Activated CD4-positive, alpha-beta T cell treated with anti-CD3 and anti-CD28 coated beads, Interleukin-2, amount 10 ng/mL, durations not matched to agents 7 days and 5 days (primary cell): ENCODE measurements at regions not wholly inside any gene's neighbourhood (a gene's known extent, or its start where the extent isn't known, plus 50 kb on each side); places are given as distances from the start of the nearest gene placed in this dataset.
A peak's percentile ranks its signal among the peaks of the same experiment; 100 is the strongest.
"Not testable (repeated sequence)": the region's sequence is repeated elsewhere in the genome, so short reads cannot be mapped to it uniquely, and the experiment has no call there.

Experiments
- CTCF ChIA-PET: fragments of 350-600 bp; sonication (Branson Sonifier 250); formaldehyde crosslinking; loops from one replicate; lab custom pipeline; 2021; ENCODE audit warnings: antibody characterized with exemption; lab: Charles Lee
- POLR2A ChIA-PET: fragments of 350-600 bp; sonication (Branson Sonifier 250); formaldehyde crosslinking; loops from one replicate; lab custom pipeline; 2021; ENCODE audit warnings: antibody characterized with exemption; lab: Charles Lee
- DNase-seq: peaks from one replicate; pipeline ENCODE4 v3.0.0-alpha.2; 2020
- H3K27ac Mint-ChIP-seq: one replicate; pipeline ENCODE4 v1.8.0; 2021; ENCODE audit warnings: mild to moderate bottlenecking, moderate library complexity, mixed read lengths
- H3K27me3 Mint-ChIP-seq: one replicate; pipeline ENCODE4 v1.8.0; 2021; ENCODE audit warnings: mixed read lengths
- H3K36me3 Mint-ChIP-seq: one replicate; pipeline ENCODE4 v1.8.0; 2021; ENCODE audit warnings: low read depth, mixed read lengths
- H3K4me1 Mint-ChIP-seq: one replicate; pipeline ENCODE4 v1.8.0; 2021; ENCODE audit warnings: mixed read lengths
- H3K4me3 Mint-ChIP-seq: one replicate; pipeline ENCODE4 v1.8.0; 2021; ENCODE audit warnings: mild to moderate bottlenecking, moderate library complexity, mixed read lengths
- H3K9me3 Mint-ChIP-seq: one replicate; pipeline ENCODE4 v1.8.0; 2021; ENCODE audit warnings: mixed read lengths

GRCh38 chr6:15016813-15017212 lies 229.1 kb upstream of the JARID2 start:
- peaks cover 17% of the 10 kb centered on the region for H3K4me1 Mint-ChIP-seq
- no peak for DNase-seq
- H3K27me3 Mint-ChIP-seq, result no peaks in the 10 kb centered on the region
- H3K36me3 Mint-ChIP-seq, result no peaks in the 10 kb centered on the region
- no peak overlapping the region for H3K27ac Mint-ChIP-seq
- POLR2A ChIA-PET, result no interaction called here
- H3K9me3 Mint-ChIP-seq, result peaks cover 6% of the 10 kb centered on the region
- CTCF ChIA-PET, result no interaction called here
- no peak overlapping the region for H3K4me3 Mint-ChIP-seq

GRCh38 chr6:15017261-15017660 lies 228.6 kb upstream of the JARID2 start:
- ChIA-PET POLR2A (no interaction called here), CTCF (no interaction called here)
- Mint-ChIP-seq H3K27me3 (no peaks in the 10 kb centered on the region), H3K4me3 (no peak overlapping the region), H3K4me1 (peaks cover 21% of the 10 kb centered on the region), H3K36me3 (no peaks in the 10 kb centered on the region), H3K27ac (no peak overlapping the region), H3K9me3 (peaks cover 6% of the 10 kb centered on the region)
- peak; percentile 9 for DNase-seq

GRCh38 chr6:15017803-15018202 lies 228.1 kb upstream of the JARID2 start:
- H3K4me1 Mint-ChIP-seq, result peaks cover 21% of the 10 kb centered on the region

GRCh38 chr6:15020119-15020770 lies 225.6 kb upstream of the JARID2 start:
- ChIA-PET CTCF (interaction anchor here (0.8 to 1.0 kb wide), 2 partner anchors 10 to 31 kb away, joined by 3 to 4 read pairs; no protein-coding TSS in a partner anchor), POLR2A (no interaction called here)
- H3K9me3 Mint-ChIP-seq, result peaks cover 6% of the 10 kb centered on the region
- H3K27ac Mint-ChIP-seq, result no peak overlapping the region
- no peak for DNase-seq
- no peaks in the 10 kb centered on the region for H3K36me3 Mint-ChIP-seq
- no peak overlapping the region for H3K4me3 Mint-ChIP-seq
- H3K4me1 Mint-ChIP-seq, result peaks cover 26% of the 10 kb centered on the region
- no peaks in the 10 kb centered on the region for H3K27me3 Mint-ChIP-seq

More at GRCh38 chr6:15017803-15018202, 228.1 kb upstream of the JARID2 start:
- H3K9me3 Mint-ChIP-seq, result peaks cover 6% of the 10 kb centered on the region
- no peak overlapping the region for H3K4me3 Mint-ChIP-seq
- CTCF ChIA-PET, result no interaction called here
- no peaks in the 10 kb centered on the region for H3K27me3 Mint-ChIP-seq
- DNase-seq, result no peak
- POLR2A ChIA-PET, result no interaction called here
- no peaks in the 10 kb centered on the region for H3K36me3 Mint-ChIP-seq
- no peak overlapping the region for H3K27ac Mint-ChIP-seq

- DNase-seq, result no peak
- no peak overlapping the region for H3K27ac Mint-ChIP-seq
- H3K9me3 Mint-ChIP-seq, result peaks cover 6% of the 10 kb centered on the region
- ChIA-PET POLR2A (no interaction called here), CTCF (interaction anchor here (1.0 kb wide), 1 partner anchor 32 kb away, joined by 4 read pairs; no protein-coding TSS in a partner anchor)
- no peak overlapping the region for H3K4me3 Mint-ChIP-seq
- peaks cover 26% of the 10 kb centered on the region for H3K4me1 Mint-ChIP-seq
- H3K36me3 Mint-ChIP-seq, result no peaks in the 10 kb centered on the region
- no peaks in the 10 kb centered on the region for H3K27me3 Mint-ChIP-seq
Measured at GRCh38 chr6:15021074-15021473, 224.8 kb upstream of the JARID2 start.

- Mint-ChIP-seq H3K4me1 (peaks cover 18% of the 10 kb centered on the region), H3K27ac (peak overlapping the region; percentile 61)
- CTCF ChIA-PET, result interaction anchor here (0.6 to 2.0 kb wide), 2 partner anchors 10 to 103 kb away, joined by 4 to 7 read pairs; no protein-coding TSS in a partner anchor
- H3K36me3 Mint-ChIP-seq, H3K27me3 Mint-ChIP-seq, H3K4me3 Mint-ChIP-seq, DNase-seq, H3K9me3 Mint-ChIP-seq, POLR2A ChIA-PET: not testable (repeated sequence)
Measured at GRCh38 chr6:15023018-15023417, 222.9 kb upstream of the JARID2 start.

- H3K4me3 Mint-ChIP-seq, result no peak overlapping the region
- peaks cover 15% of the 10 kb centered on the region for H3K4me1 Mint-ChIP-seq
- CTCF ChIA-PET, result interaction anchor here (0.6 to 2.0 kb wide), 2 partner anchors 10 to 103 kb away, joined by 4 to 7 read pairs; no protein-coding TSS in a partner anchor
- H3K27me3 Mint-ChIP-seq, result no peaks in the 10 kb centered on the region
- peak overlapping the region; percentile 61 for H3K27ac Mint-ChIP-seq
- POLR2A ChIA-PET, result no interaction called here
- peaks cover 6% of the 10 kb centered on the region for H3K9me3 Mint-ChIP-seq
- DNase-seq, result peak; percentile 16
- no peaks in the 10 kb centered on the region for H3K36me3 Mint-ChIP-seq
Measured at GRCh38 chr6:15023448-15023847, 222.4 kb upstream of the JARID2 start.

GRCh38 chr6:15025446-15025845 lies 220.4 kb upstream of the JARID2 start:
- Mint-ChIP-seq H3K4me1 (peaks cover 12% of the 10 kb centered on the region), H3K36me3 (no peaks in the 10 kb centered on the region), H3K27me3 (no peaks in the 10 kb centered on the region), H3K4me3 (no peak overlapping the region), H3K9me3 (peaks cover 6% of the 10 kb centered on the region), H3K27ac (no peak overlapping the region)
- CTCF ChIA-PET, result interaction anchor here (0.6 to 0.7 kb wide), 4 partner anchors 116 to 365 kb away, joined by 3 to 5 read pairs (median 4); no protein-coding TSS in a partner anchor
- DNase-seq, result no peak
- POLR2A ChIA-PET, result no interaction called here

- no peaks in the 10 kb centered on the region for H3K36me3 Mint-ChIP-seq
- no peak overlapping the region for H3K27ac Mint-ChIP-seq
- POLR2A ChIA-PET, result no interaction called here
- peaks cover 10% of the 10 kb centered on the region for H3K9me3 Mint-ChIP-seq
- H3K4me1 Mint-ChIP-seq, result peaks cover 11% of the 10 kb centered on the region
- H3K27me3 Mint-ChIP-seq, result no peaks in the 10 kb centered on the region
- no peak for DNase-seq
- no peak overlapping the region for H3K4me3 Mint-ChIP-seq
- CTCF ChIA-PET, result interaction anchor here (0.6 to 0.7 kb wide), 2 partner anchors 244 to 604 kb away, joined by 3 to 4 read pairs; no protein-coding TSS in a partner anchor
Measured at GRCh38 chr6:15026832-15027231, 219.0 kb upstream of the JARID2 start.

GRCh38 chr6:15027472-15027871 lies 218.4 kb upstream of the JARID2 start:
- H3K27me3 Mint-ChIP-seq, result no peaks in the 10 kb centered on the region
- ChIA-PET CTCF (no interaction called here), POLR2A (no interaction called here)
- H3K36me3 Mint-ChIP-seq, result no peaks in the 10 kb centered on the region
- peaks cover 10% of the 10 kb centered on the region for H3K9me3 Mint-ChIP-seq
- no peak overlapping the region for H3K4me3 Mint-ChIP-seq
- H3K27ac Mint-ChIP-seq, result no peak overlapping the region
- DNase-seq, result no peak
- H3K4me1 Mint-ChIP-seq, result peaks cover 8% of the 10 kb centered on the region

- H3K27ac Mint-ChIP-seq, result no peak overlapping the region
- ChIA-PET CTCF (interaction anchor here (2.6 kb wide), 1 partner anchor 9 kb away, joined by 7 read pairs; no protein-coding TSS in a partner anchor), POLR2A (no interaction called here)
- H3K27me3 Mint-ChIP-seq, result no peaks in the 10 kb centered on the region
- no peaks in the 10 kb centered on the region for H3K36me3 Mint-ChIP-seq
- peaks cover 10% of the 10 kb centered on the region for H3K9me3 Mint-ChIP-seq
- peaks cover 6% of the 10 kb centered on the region for H3K4me1 Mint-ChIP-seq
- DNase-seq, result no peak
- no peak overlapping the region for H3K4me3 Mint-ChIP-seq
Measured at GRCh38 chr6:15032015-15032414, 213.9 kb upstream of the JARID2 start.

GRCh38 chr6:15033850-15034203 lies 212.0 kb upstream of the JARID2 start:
- no peak overlapping the region for H3K4me3 Mint-ChIP-seq
- H3K27ac Mint-ChIP-seq, result no peak overlapping the region
- no peak for DNase-seq
- H3K36me3 Mint-ChIP-seq, result no peaks in the 10 kb centered on the region
- H3K4me1 Mint-ChIP-seq, result peaks cover 6% of the 10 kb centered on the region
- ChIA-PET CTCF (interaction anchor here (0.6 to 2.6 kb wide), 2 partner anchors 11 to 69 kb away, joined by 4 to 7 read pairs; no protein-coding TSS in a partner anchor), POLR2A (no interaction called here)
- H3K27me3 Mint-ChIP-seq, result no peaks in the 10 kb centered on the region
- H3K9me3 Mint-ChIP-seq, result peaks cover 10% of the 10 kb centered on the region

- Mint-ChIP-seq H3K27me3 (no peaks in the 10 kb centered on the region), H3K9me3 (peaks cover under 1% of the 10 kb centered on the region), H3K4me3 (no peak overlapping the region), H3K4me1 (peaks cover 3% of the 10 kb centered on the region), H3K27ac (no peak overlapping the region), H3K36me3 (no peaks in the 10 kb centered on the region)
- POLR2A ChIA-PET, result no interaction called here
- CTCF ChIA-PET, result no interaction called here
- DNase-seq, result no peak
Measured at GRCh38 chr6:15036690-15037245, 209.1 kb upstream of the JARID2 start.
